ENCODE measurements at regions not wholly inside any gene's neighbourhood (a gene's known extent, or its start where the extent isn't known, plus 50 kb on each side); places are given as distances from the start of the nearest gene placed in this dataset.

DNA sequence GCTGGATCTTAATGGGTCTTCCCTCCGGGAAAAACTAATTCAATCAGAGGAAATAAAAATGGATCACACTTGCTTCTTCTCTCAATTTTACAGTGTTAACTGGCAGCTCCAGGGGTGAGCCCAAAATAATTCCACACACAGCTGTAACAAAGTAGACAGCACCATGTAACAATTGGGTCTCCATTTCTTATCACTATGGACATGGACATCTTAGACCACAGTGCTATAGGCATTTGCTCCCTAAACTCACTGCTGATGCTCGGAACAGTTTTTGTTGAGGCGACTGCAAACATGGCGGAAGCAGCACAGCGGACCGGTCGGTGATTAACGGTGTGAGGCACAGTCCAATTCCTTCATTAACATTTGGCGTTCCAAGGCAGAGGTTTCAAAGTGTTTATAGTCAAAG lies 144.7 kb upstream of the NCK2 start:
- TF ChIP-seq YY1 (IDR thresholded peaks at IDR 0.05; ENCODE audit: insufficient read depth, insufficient read length) (no peak), ZNF274 (IDR thresholded peaks at IDR 0.05; ENCODE audit: low read depth, low read length) (no peak), SUZ12 (IDR thresholded peaks at IDR 0.05; ENCODE audit: extremely low read depth, insufficient read depth, insufficient read length) (no peak)

Measured in NT2/D1 (cell line).